ENCODE measurements at regions not wholly inside any gene's neighbourhood (a gene's known extent, or its start where the extent isn't known, plus 50 kb on each side); places are given as distances from the start of the nearest gene placed in this dataset.

DNA sequence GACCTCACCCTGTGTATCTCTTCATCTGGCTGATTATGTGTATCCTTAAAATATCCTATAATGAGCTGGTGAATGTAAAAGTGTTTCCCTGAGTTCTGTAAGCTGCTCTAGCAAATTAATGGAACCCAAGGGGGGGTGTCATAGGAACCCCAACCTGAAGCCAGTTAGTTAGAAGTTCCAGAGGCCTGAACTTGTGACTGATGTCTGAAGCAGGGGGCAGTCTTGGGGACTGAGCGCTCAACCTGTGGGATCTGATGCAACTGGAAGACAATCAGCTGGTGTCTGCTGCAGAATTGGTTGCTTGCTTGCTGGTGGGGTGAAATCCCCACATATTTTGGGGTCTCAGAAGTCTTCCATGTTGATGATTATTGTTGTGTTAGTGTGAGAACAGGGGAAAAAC lies 75.7 kb upstream of the NKD1 start:
- Histone ChIP-seq H3K79me2 (ENCODE audit: control insufficient read depth, insufficient read depth, low read length) (no peaks in the 10 kb centered on the region), H3K27me3 (replicated peaks in 1 of 4; ENCODE audit: control extremely low read depth in 1 of 4, control insufficient read depth in 3 of 4, insufficient read depth in 4 of 4, low read length in 3 of 4) (peaks cover 0 to 20% (median 4%) of the 10 kb centered on the region in 4 experiments), H3K4me1 (ENCODE audit: control insufficient read depth in 2 of 2, insufficient read depth in 2 of 2, low read length in 2 of 2) (peaks cover 0 to 3% of the 10 kb centered on the region in 2 donors), H3K27ac (ENCODE audit: low read length in 2 of 2) (no peak overlapping the region), H3K9ac (ENCODE audit: low read length) (no peak overlapping the region), H3K4me3 (ENCODE audit: control extremely low read depth in 1 of 5, extremely low read depth in 1 of 5, insufficient read depth in 1 of 5, low read depth in 2 of 5, low read length in 4 of 5) (no peak overlapping the region), H3K4me2 (replicated peaks; ENCODE audit: low read depth, low read length, poor library complexity, severe bottlenecking) (no peak overlapping the region), H4K20me1 (ENCODE audit: control insufficient read depth, insufficient read depth, low read length, poor library complexity, severe bottlenecking) (no peaks in the 10 kb centered on the region), H3K9me3 (ENCODE audit: control extremely low read depth in 1 of 3, control insufficient read depth in 2 of 3, insufficient read depth in 1 of 3, low read length in 2 of 3) (peaks cover 0 to 4% (median 0%) of the 10 kb centered on the region in 3 donors), H3K36me3 (replicated peaks in 1 of 2; ENCODE audit: control extremely low read depth in 1 of 2, control insufficient read depth in 1 of 2, extremely low read depth in 1 of 2, insufficient read depth in 2 of 2, low read length in 1 of 2) (no peaks in the 10 kb centered on the region), H2AFZ (ENCODE audit: insufficient read depth, low read depth, low read length, poor library complexity, severe bottlenecking) (no peak overlapping the region)
- H3K4me1 Mint-ChIP-seq = peaks cover 6% of the 10 kb centered on the region
- DNase-seq (no peak), ATAC-seq (ENCODE audit: low read depth) (no peak)
- H3K27ac Mint-ChIP-seq = no peak overlapping the region
- ChIA-PET CTCF (no interaction called here), POLR2A (no interaction called here)
- intact Hi-C loops (cut with micrococcal nuclease) = no loop called here
- no peak overlapping the region for H3K4me3 Mint-ChIP-seq
- peaks cover 45% of the 10 kb centered on the region for H3K27me3 Mint-ChIP-seq
- H3K9me3 Mint-ChIP-seq (ENCODE audit: insufficient read depth) = no peaks in the 10 kb centered on the region
- WGBS (ENCODE audit: insufficient coverage) = 100% methylated on average over 1 of the region's 1 CpG
- TF ChIP-seq EZH2 (IDR thresholded peaks at IDR 0.05; ENCODE audit: borderline replicate concordance, insufficient read depth, low read depth, low read length, poor library complexity, severe bottlenecking) = no peak
- TF ChIP-seq, protein P1, sequence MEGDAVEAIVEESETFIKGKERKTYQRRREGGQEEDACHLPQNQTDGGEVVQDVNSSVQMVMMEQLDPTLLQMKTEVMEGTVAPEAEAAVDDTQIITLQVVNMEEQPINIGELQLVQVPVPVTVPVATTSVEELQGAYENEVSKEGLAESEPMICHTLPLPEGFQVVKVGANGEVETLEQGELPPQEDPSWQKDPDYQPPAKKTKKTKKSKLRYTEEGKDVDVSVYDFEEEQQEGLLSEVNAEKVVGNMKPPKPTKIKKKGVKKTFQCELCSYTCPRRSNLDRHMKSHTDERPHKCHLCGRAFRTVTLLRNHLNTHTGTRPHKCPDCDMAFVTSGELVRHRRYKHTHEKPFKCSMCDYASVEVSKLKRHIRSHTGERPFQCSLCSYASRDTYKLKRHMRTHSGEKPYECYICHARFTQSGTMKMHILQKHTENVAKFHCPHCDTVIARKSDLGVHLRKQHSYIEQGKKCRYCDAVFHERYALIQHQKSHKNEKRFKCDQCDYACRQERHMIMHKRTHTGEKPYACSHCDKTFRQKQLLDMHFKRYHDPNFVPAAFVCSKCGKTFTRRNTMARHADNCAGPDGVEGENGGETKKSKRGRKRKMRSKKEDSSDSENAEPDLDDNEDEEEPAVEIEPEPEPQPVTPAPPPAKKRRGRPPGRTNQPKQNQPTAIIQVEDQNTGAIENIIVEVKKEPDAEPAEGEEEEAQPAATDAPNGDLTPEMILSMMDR (IDR thresholded peaks at IDR 0.05) = no peak

- ChIA-PET POLR2A (no interaction called here), CTCF (interaction anchor here (0.6 kb wide), 1 partner anchor 70 kb away, joined by 4 read pairs; no protein-coding TSS in a partner anchor)
Observed at GRCh38 chr16:50470687-50471086, 77.5 kb upstream of the NKD1 start.

More at GRCh38 chr16:50470687-50471086, 77.5 kb upstream of the NKD1 start:
- Histone ChIP-seq H3K27me3 (replicated peaks in 1 of 4; ENCODE audit: control extremely low read depth in 1 of 4, control insufficient read depth in 3 of 4, insufficient read depth in 4 of 4, low read length in 3 of 4) (peaks cover 0 to 36% (median 8%) of the 10 kb centered on the region in 4 experiments), H3K4me1 (ENCODE audit: control insufficient read depth in 2 of 2, insufficient read depth in 2 of 2, low read length in 2 of 2) (peaks cover 0 to 3% of the 10 kb centered on the region in 2 donors), H3K27ac (ENCODE audit: low read length in 2 of 2) (no peak overlapping the region), H3K79me2 (ENCODE audit: control insufficient read depth, insufficient read depth, low read length) (no peaks in the 10 kb centered on the region), H4K20me1 (ENCODE audit: control insufficient read depth, insufficient read depth, low read length, poor library complexity, severe bottlenecking) (no peaks in the 10 kb centered on the region), H3K9me3 (ENCODE audit: control extremely low read depth in 1 of 3, control insufficient read depth in 2 of 3, insufficient read depth in 1 of 3, low read length in 2 of 3) (peaks cover 0 to 4% (median 0%) of the 10 kb centered on the region in 3 donors), H3K9ac (ENCODE audit: low read length) (no peak overlapping the region), H2AFZ (ENCODE audit: insufficient read depth, low read depth, low read length, poor library complexity, severe bottlenecking) (no peak overlapping the region), H3K4me2 (replicated peaks; ENCODE audit: low read depth, low read length, poor library complexity, severe bottlenecking) (no peak overlapping the region), H3K36me3 (replicated peaks in 1 of 2; ENCODE audit: control extremely low read depth in 1 of 2, control insufficient read depth in 1 of 2, extremely low read depth in 1 of 2, insufficient read depth in 2 of 2, low read length in 1 of 2) (no peaks in the 10 kb centered on the region), H3K4me3 (ENCODE audit: control extremely low read depth in 1 of 5, extremely low read depth in 1 of 5, insufficient read depth in 1 of 5, low read depth in 2 of 5, low read length in 4 of 5) (no peak overlapping the region)
- Mint-ChIP-seq H3K4me1 (peaks cover 6% of the 10 kb centered on the region), H3K4me3 (no peak overlapping the region), H3K27ac (no peak overlapping the region), H3K27me3 (peaks cover 58% of the 10 kb centered on the region), H3K9me3 (ENCODE audit: insufficient read depth) (no peaks in the 10 kb centered on the region)
- WGBS (ENCODE audit: insufficient coverage) = 93% methylated on average over 2 of the region's 3 CpGs
- DNase-seq (no peak), ATAC-seq (ENCODE audit: low read depth) (no peak)
- intact Hi-C loops (cut with micrococcal nuclease) = no loop called here
- no peak for TF ChIP-seq EZH2 (IDR thresholded peaks at IDR 0.05; ENCODE audit: borderline replicate concordance, insufficient read depth, low read depth, low read length, poor library complexity, severe bottlenecking)
- TF ChIP-seq, protein P1 (IDR thresholded peaks at IDR 0.05) = no peak
